SK-N-SH treated with all-trans-retinoic acid at 6 μM for 48 hours (cell line): ENCODE measurements at regions not wholly inside any gene's neighbourhood (a gene's known extent, or its start where the extent isn't known, plus 50 kb on each side); places are given as distances from the start of the nearest gene placed in this dataset.

Experiments
- ATAC-seq: fragments of 200-7000 bp; cut with Tn5 transposase; 3 replicates; pipeline ENCODE4 v1.9.1; 2020; ENCODE audit warnings: mild to moderate bottlenecking, moderate library complexity
- ARNTL ChIP-seq: fragments of 450-650 bp; formaldehyde crosslinking; IDR thresholded peaks from 2 replicates; pipeline ENCODE4 v1.5.0; 2020; ENCODE audit warnings: low read depth, mild to moderate bottlenecking, moderate library complexity, borderline replicate concordance
- BACH2 ChIP-seq: fragments of 250-450 bp; sonication (Bioruptor Pico); IDR thresholded peaks from 2 replicates; pipeline ENCODE4 v1.9.0; 2021; ENCODE audit warnings: mild to moderate bottlenecking, borderline replicate concordance
- CREB5 ChIP-seq: fragments of 250-450 bp; sonication (Bioruptor Pico); IDR thresholded peaks from 2 replicates; pipeline ENCODE4 v1.5.1; 2020; ENCODE audit warnings: low read depth, mild to moderate bottlenecking, moderate library complexity
- CSDC2 ChIP-seq: fragments of 250-450 bp; sonication (Bioruptor Pico); IDR thresholded peaks from 2 replicates; pipeline ENCODE4 v1.5.0; 2020; ENCODE audit warnings: mild to moderate bottlenecking, moderate library complexity
- CSRNP3 ChIP-seq: fragments of 250-450 bp; sonication (Bioruptor Pico); IDR thresholded peaks from 2 replicates; pipeline ENCODE4 v1.5.1; 2021; ENCODE audit warnings: mild to moderate bottlenecking, moderate library complexity
- GLIS3 ChIP-seq: fragments of 250-450 bp; sonication (Bioruptor Pico); IDR thresholded peaks from 2 replicates; pipeline ENCODE4 v1.5.0; 2020; ENCODE audit warnings: mild to moderate bottlenecking, moderate library complexity
- ISL1 ChIP-seq: fragments of 250-450 bp; sonication (Bioruptor Pico); IDR thresholded peaks from 2 replicates; pipeline ENCODE4 v2.1.2; 2022; ENCODE audit warnings: mild to moderate bottlenecking, moderate library complexity
- OSR1 ChIP-seq: fragments of 250-450 bp; sonication (Bioruptor Pico); IDR thresholded peaks from 2 replicates; pipeline ENCODE4 v1.8.0; 2022; ENCODE audit warnings: moderate library complexity, mild to moderate bottlenecking, inconsistent platforms
- PATZ1 ChIP-seq: fragments of 250-450 bp; sonication (Bioruptor Pico); IDR thresholded peaks from 2 replicates; pipeline ENCODE4 v1.8.0; 2020; ENCODE audit warnings: mild to moderate bottlenecking, moderate library complexity, borderline replicate concordance
- PPARA ChIP-seq: fragments of 250-450 bp; sonication (Bioruptor Pico); IDR thresholded peaks from 2 replicates; pipeline ENCODE4 v1.5.0; 2020; ENCODE audit warnings: mild to moderate bottlenecking, borderline replicate concordance
- SNAI2 ChIP-seq: fragments of 250-450 bp; sonication (Bioruptor Pico); IDR thresholded peaks from 2 replicates; pipeline ENCODE4 v1.5.0; 2020; ENCODE audit warnings: mild to moderate bottlenecking, moderate library complexity
- TCF4 ChIP-seq: fragments of 250-450 bp; sonication (Bioruptor Pico); IDR thresholded peaks from 2 replicates; pipeline ENCODE4 v1.8.0; 2021; ENCODE audit warnings: mild to moderate bottlenecking, moderate library complexity, borderline replicate concordance
- TOX ChIP-seq: fragments of 250-450 bp; sonication (Bioruptor Pico); IDR thresholded peaks from 2 replicates; pipeline ENCODE4 v1.8.0; 2021; ENCODE audit warnings: mild to moderate bottlenecking, moderate library complexity, borderline replicate concordance
- TSHZ2 ChIP-seq: fragments of 250-450 bp; sonication (Bioruptor Pico); IDR thresholded peaks from 2 replicates; pipeline ENCODE4 v1.5.0; 2020; ENCODE audit warnings: mild to moderate bottlenecking, moderate library complexity
- ZC3H10 ChIP-seq: fragments of 250-450 bp; sonication (Bioruptor Pico); IDR thresholded peaks from 2 replicates; pipeline ENCODE4 v1.5.1; 2021; ENCODE audit warnings: mild to moderate bottlenecking, moderate library complexity
- ZFP3 ChIP-seq: fragments of 250-450 bp; sonication (Bioruptor Pico); IDR thresholded peaks from 2 replicates; pipeline ENCODE4 v1.5.0; 2020; ENCODE audit warnings: mild to moderate bottlenecking, moderate library complexity
- ZFP30 ChIP-seq: fragments of 450-650 bp; formaldehyde crosslinking; IDR thresholded peaks from 2 replicates; pipeline ENCODE4 v1.5.0; 2022; ENCODE audit warnings: mild to moderate bottlenecking, moderate library complexity
- ZNF565 ChIP-seq: fragments of 450-650 bp; formaldehyde crosslinking; conservative IDR thresholded peaks from 2 replicates; pipeline ENCODE4 v1.5.0; 2020; ENCODE audit warnings: low read depth, mild to moderate bottlenecking, moderate library complexity
- ZNF70 ChIP-seq: fragments of 450-650 bp; formaldehyde crosslinking; IDR thresholded peaks from 2 replicates; pipeline ENCODE4 v1.5.0; 2020; ENCODE audit warnings: mild to moderate bottlenecking, moderate library complexity
- ZNF8 ChIP-seq: fragments of 450-650 bp; formaldehyde crosslinking; IDR thresholded peaks from 2 replicates; pipeline ENCODE4 v1.5.0; 2020; ENCODE audit warnings: mild to moderate bottlenecking, moderate library complexity

GRCh38 chr3:59271971-59272370, 222.1 kb upstream of the CFAP20DC start:
- TF ChIP-seq OSR1 (CRISPR knock-in tag) (no peak), CSDC2 (CRISPR knock-in tag) (no peak)
- ATAC-seq, result no peak

- TF ChIP-seq ZC3H10 (no peak), ZFP30 (CRISPR knock-in tag) (no peak), ZNF565 (CRISPR knock-in tag) (no peak), TSHZ2 (no peak), ARNTL (CRISPR knock-in tag) (no peak), OSR1 (CRISPR knock-in tag) (no peak), PPARA (CRISPR knock-in tag) (no peak), CREB5 (CRISPR knock-in tag) (no peak), ZFP3 (CRISPR knock-in tag) (no peak)
- no peak for ATAC-seq
Measured at GRCh38 chr3:59270921-59271320, 221.1 kb upstream of the CFAP20DC start.

- TF ChIP-seq SNAI2 (CRISPR knock-in tag) (no peak), ARNTL (CRISPR knock-in tag) (no peak), TOX (CRISPR knock-in tag) (no peak), CSDC2 (CRISPR knock-in tag) (no peak), GLIS3 (CRISPR knock-in tag) (no peak)
- ATAC-seq, result no peak
Measured at GRCh38 chr3:59270209-59270608, 220.4 kb upstream of the CFAP20DC start.

GRCh38 chr3:59268170-59268569, 218.3 kb upstream of the CFAP20DC start:
- no peak for TF ChIP-seq ISL1 (CRISPR knock-in tag)
- TF ChIP-seq TOX (CRISPR knock-in tag), result no peak
- TF ChIP-seq PATZ1 (CRISPR knock-in tag), result no peak
- no peak for TF ChIP-seq ZNF8 (CRISPR knock-in tag)
- no peak for TF ChIP-seq CSDC2 (CRISPR knock-in tag)
- TF ChIP-seq ARNTL (CRISPR knock-in tag), result no peak
- no peak for TF ChIP-seq BACH2
- TF ChIP-seq OSR1 (CRISPR knock-in tag), result no peak
- no peak for TF ChIP-seq CREB5 (CRISPR knock-in tag)
- no peak for TF ChIP-seq ZC3H10
- TF ChIP-seq SNAI2 (CRISPR knock-in tag), result no peak
- no peak for TF ChIP-seq ZFP30 (CRISPR knock-in tag)
- TF ChIP-seq ZNF70, result no peak
- no peak for TF ChIP-seq TCF4
- no peak for TF ChIP-seq ZFP3 (CRISPR knock-in tag)
- TF ChIP-seq CSRNP3 (CRISPR knock-in tag), result no peak
- TF ChIP-seq, all 23 proteins: peak for 0
- ATAC-seq, result no peak; the same call in 2 of the 3 replicates
